OCI-M1 (cell line): ENCODE measurements at regions not wholly inside any gene's neighbourhood (a gene's known extent, or its start where the extent isn't known, plus 50 kb on each side); places are given as distances from the start of the nearest gene placed in this dataset.

Source experiments
- DNase-seq: peaks from one replicate; lab custom pipeline; 2025; lab: John Stamatoyannopoulos, UW

DNA sequence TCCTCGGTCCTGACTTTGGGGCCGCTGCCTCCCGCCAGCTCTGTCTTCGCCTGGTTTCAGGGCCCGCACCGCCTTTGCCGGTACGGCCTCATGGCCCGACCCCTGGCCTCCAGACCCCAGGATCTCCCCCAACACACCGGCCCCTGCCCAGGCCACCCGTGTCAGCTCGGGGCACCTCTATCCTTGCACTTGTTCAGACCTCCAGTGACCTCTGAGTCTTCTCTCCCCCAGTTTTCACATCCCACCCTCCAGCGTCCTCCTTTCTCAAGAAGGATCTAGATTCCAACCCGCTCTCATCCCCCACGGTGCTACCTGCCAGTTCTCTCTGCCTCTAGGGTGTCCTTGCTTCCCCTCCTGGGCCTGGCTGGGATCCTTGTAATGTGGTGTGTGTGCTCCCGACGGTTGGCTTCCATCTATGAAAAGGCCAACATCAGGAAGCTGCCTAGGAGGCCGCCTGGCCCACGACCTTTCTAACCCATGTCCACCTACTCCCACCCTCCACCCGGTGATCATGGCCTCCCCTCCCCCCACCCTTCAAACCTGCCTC, 61.1 kb downstream of the SPATA31C2 start:
- no peak for DNase-seq

DNA sequence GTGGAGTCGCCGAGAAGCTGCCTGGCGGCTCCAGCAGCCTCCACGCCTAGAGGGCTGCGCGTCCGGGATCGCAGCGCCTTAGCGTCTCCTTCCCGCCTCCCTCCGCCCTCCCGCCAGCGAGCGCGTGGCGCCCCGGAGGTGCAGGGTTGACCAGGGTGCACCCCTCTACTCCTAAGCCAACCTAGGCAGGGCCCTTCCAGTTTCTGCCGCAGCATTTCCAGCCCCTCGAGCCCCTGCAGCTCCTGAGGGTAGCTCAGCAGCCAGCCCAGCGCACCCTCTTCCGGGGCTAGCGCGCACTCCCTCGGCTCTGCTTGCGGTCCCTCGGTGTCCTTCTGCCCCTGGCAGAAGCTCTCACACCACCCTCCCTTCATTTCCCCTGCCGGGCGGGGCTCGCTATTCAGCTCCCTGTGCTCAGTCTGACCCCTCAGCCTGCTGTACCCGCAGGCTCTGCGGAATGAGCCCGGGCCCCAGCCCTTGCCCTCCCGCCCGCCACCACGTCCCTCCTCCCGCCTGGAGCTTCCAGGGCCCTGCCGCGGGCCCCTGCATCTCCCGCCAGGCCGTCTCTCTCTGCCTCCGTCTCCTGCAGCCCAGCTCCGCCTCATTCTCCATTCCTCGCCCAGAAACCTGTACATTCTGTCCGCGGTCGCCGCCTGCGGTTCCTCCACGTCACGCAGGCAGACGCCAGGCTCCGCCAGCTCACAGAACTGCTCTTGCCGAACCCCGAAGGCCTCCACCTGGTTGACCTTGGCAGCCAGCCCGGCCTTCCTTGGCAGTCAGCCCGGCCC, 61.8 kb downstream of the SPATA31C2 start:
- DNase-seq: no peak

DNA sequence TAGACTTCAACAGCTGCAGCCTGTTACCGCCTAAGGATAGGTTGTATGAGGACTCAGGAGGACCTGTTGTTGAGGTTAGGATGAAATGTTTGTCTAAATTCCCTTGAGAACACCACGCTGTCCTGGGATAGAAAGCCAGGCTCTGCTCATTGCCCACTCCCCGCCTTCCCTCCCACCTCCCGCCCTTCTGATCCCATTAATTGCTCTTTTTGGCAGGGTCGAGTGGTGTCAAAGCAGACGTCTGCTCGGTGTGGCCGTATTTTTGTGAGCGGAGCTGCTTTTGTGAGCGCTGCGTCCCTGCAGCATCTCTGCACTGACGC, 62.3 kb downstream of the SPATA31C2 start:
- no peak for DNase-seq

DNA sequence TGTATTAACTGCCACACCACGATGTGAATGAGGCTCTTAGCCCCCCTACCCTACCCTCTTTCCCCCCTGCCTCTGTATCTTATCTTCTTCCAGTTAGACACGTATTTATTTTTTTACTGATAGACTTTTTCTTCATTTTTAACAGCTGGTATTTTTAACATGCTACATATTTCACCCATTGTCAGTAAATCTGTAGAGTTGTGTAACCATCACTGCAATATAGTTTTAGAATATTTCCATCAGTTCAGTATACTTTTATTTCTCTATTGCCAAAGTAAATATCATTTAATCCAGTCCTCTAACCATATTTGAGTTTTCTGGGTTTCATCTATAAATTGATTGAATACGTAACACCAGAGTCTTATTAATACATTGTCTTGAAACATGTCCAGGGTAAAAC, 62.8 kb downstream of the SPATA31C2 start:
- no peak for DNase-seq

DNA sequence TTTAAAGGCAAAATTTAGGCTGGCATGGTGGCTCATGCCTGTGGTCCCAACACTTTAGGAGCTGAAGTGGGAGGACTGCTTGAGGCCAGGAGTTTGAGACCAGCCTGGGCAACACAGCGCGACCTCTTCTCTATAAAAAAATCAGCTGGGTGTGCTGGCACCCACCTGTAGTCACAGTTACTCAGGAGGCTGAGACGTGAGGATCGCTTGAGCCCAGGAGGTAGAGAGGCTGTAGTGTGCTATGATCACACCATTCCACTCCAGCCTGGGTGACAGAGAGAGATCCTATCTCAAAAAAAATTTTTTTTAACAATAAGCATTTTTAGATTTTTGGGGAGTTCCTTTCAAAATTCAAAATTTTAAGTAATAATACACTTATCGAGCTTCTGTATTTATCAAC, 63.3 kb downstream of the SPATA31C2 start:
- DNase-seq: no peak

DNA sequence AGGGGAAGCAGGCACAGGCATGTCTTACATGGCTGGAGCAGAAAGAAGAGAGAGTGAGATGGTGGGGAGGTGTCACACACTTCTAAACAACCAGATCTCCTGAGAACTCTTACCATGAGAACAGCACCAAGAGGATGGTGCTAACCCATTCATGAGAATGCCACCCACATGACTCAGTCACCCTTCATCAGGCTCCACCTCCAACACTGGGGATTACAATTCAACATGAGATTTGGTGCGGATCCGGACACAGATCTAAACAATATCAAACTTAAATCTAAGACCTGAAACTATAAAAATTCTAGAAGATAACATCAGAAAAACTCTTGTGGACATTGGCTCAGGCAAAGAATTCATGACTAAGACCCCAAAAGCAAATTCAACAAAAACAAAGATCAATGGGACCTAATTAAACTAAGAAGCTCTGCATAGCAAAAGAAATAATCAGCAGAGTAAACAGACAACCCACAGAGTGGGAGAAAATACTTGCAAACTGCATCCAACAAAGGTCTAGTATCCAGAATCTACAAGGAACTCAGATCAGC, 65.4 kb downstream of the SPATA31C2 start:
- DNase-seq: no peak

DNA sequence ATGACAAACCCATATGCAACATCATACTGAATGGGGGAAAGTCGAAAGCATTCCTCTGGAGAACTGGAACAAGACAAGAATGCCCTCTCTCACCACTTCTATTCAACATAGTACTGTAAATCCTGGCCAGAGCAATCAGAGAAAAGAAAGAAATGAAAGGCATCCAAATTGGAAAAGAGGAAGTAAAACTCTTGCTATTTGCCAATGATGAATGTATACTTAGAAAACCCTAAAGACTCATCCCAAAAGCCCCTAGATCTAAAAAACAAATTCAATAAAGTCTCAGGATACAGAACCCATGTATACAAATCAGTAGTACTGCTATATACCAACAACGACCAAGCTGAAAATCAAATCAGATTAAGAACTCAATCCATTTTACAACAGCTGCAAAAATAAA, 66.9 kb downstream of the SPATA31C2 start:
- peak; percentile 11 for DNase-seq

DNA sequence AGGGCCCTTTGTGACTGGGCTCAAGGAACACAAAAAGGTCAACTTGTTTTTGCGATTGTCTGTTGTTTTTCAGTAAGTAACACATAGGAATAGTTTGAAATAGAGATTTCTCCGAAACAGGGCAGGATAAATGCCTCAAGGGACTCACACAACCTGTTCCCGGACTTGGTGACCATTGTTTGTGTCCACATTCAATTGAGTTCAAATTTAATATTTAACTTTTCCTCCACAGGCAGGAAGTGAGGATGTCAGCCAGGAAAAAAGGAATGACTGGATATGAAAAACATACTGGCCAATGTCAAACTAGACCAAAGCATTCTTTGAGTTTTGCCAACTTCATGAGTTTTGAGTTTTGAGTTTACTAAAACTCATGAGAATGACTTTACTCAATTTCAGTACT, 72.7 kb downstream of the SPATA31C2 start:
- DNase-seq: no peak

DNA sequence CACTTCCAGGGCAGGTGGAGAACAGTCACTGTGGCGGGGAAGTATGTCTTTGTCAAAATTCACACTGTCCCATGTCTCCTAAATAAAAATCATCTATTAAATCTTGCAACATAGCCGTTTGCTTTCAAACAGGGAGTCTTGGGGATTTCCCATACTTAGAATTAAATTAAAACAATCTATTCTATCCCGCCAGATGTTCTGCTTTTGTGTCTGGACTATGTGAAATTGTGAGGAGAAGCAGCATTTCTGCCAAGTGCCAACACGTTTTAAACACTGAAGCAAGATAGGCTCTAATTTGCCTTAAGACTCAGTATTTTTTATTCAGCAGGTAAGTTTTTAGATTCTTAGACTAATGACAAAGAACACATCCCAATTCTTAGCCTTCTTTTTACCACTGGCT, 73.7 kb downstream of the SPATA31C2 start:
- DNase-seq: no peak

DNA sequence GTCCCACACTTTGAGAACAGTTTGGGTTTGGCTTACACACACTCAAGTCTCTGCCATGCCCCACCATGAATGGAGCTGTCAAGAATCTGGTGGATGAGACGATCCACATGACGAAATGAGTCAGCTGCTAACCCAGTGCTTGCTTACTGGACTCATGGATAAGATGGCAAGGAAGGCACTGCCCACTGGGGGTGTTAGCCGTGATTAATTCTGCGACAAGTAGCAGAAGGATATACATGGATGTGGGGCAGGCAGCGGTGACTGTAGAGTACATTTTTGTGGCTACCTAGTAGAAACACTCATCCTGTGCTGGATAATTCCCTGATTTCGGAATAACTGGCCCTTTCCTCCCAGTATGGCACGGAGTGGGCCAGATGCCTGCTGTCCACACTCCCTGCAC, 77.5 kb downstream of the SPATA31C2 start:
- no peak for DNase-seq

DNA sequence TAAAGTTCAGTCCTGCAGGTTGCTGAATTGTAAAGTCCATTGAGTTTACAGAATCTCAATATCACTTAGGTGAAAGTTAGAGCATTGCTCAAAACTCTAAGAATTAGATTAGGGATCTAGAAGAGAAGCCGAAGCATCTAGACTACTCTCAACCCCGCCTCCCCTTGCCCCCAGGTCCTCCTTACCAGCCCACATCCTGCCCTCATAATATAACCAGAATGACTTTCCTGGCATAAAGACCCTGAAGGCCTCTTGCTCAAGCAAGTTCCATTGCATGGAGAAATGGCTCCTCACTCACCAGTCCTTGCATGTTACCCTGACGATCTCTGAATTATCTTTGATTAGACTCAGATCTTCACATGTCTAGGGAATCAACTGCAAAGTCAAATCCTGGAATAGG, 78.8 kb downstream of the SPATA31C2 start:
- no peak for DNase-seq

DNA sequence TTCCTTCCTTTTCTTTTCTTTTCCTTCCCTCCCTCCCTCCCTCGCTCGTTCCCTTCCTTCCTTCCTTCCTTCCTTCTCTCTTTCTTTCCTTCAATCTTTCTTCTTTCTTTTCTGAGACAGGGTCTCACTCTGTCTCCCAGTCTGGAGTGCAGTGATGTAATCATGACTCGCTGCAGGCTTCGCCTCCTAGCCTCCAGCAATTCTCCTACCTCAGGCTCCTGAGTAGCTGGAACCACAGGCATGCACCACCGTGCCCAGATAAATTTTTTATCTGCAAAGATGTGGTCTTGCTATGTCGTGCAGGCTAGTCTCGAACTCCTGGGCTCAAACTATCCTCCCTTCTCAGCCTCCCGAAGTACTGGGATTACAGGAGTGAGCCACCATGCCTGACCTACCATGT, 81.4 kb downstream of the SPATA31C2 start:
- no peak for DNase-seq

DNA sequence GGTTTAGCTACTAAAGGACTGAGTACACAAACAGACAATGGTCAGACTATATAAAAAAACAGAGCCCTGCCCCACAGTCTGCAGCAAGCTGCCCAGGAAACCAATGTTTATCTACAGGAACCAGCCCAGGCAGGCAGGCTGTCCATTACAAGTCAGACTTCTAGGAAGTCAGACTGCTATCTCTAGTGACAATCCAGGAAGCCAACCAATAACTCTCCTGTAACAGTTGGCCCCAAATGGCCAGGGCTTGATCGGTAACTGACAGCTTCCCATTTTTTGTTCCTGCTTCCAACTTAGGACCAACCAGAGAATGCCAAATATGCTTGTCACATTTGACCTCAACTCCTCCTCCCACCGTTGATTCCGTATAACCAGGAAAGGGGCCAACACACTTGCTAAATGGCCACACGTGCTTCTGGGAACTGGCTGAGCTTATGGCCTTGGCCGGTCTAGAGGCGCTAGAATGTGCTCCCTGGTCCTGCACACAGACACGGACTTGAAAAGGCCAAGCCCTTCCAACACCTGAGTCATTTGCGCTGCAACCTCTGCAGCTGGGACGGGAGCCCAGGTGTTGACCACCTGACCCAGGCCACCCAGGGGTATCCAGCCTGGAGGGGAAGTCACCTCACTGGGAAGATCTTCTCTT, 79.6 kb upstream of the CDK20 start:
- peak; percentile 86 for DNase-seq

DNA sequence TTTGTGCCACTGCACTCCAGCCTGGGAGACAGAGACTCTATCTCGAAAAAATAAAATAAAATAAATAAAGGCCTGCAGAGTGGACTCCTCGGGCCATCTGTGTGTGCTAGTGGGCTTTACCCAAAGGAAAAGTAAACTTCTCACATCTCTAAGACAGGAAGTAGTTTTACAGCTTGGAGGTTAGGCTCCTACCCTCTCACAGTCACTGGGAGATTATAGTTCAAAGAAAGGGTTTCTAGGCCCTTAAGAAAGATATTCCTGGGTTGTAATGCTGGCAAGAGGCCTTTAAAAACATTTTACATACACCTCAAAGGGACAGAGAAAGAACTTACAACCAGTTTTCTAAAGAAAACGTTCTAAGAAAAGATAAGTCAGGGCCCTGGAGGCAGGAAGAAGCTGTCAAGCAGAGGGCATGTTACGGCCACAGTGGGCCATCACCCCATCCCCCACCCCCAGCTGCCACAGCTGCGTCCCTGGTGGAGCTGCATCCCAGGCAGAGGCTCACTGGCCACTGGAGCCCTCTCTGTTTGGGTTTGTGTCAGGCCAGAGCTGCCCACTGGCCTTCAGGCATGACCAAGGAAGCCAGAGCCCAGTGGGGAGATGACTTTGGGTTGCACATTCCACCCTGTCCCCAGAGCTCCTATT, 78.1 kb upstream of the CDK20 start:
- no peak for DNase-seq

DNA sequence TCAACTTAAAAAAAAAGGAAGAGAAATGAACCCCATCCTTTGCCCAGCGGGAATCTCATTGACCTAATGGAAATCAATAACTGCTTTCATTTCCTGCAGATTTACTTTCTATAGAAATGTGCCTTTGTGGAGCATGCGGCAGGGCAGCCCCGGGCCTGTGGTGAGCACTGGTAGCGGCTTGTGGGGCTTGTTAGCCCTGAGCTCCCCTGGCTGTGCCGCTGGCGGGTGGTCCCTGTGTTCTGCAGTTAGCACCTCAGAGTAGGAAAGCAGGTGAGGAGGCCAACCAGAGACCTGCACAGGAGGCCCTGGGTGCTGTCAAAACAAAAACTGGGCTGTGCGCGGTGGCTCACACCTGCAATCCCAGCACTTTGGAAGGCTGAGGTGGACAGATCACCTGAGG, 76.8 kb upstream of the CDK20 start:
- DNase-seq: no peak

DNA sequence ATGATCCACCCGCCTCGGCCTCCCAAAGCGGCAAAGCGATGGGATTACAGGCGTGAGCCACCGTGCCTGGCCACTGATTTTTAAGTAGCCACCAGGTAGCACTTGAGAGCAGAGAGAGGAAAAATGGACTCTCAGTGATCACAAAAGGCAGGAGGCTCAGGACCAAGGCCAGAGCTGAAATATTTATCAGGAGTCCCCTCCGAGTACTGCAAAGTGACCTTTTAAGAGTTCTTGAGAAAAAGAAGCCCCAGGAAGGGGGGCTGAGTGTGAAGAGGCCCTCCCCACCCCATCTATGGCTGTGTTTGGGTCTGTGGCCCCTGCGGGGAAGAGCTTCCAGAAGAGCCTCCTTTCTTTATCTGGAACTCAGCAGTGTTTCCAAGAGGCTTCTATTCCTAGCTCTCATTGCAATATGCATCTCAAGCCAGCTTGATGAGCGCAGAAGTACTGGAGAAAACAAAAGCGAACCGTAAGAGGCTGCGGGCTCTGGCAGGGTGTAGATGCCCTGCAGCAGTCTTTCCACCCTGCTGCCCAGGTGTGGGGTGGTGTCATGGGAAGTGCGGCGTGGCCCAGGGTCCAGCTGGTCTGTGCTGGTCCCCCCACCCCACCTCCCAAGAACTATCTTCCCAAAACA, 75.5 kb upstream of the CDK20 start:
- no peak for DNase-seq

DNA sequence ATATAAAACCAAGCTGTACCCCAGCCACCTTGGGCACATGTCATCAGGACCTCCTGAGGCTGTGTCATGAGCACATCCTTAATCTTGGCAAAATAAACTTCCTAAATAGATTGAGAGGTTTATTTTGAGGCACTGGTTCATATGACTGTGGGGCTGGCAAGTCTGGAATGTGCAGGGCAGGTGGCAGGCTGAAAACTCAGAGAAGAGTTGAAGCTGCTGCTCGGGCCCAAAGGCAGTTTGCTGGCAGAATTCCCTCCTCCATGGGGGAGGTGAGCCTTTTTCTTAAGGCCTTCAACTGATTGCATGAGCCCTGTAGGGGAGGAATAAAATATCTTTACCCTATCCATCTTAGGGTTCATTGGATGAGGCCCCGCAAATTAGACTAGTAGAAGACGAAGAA, 72.2 kb upstream of the CDK20 start:
- DNase-seq: no peak

DNA sequence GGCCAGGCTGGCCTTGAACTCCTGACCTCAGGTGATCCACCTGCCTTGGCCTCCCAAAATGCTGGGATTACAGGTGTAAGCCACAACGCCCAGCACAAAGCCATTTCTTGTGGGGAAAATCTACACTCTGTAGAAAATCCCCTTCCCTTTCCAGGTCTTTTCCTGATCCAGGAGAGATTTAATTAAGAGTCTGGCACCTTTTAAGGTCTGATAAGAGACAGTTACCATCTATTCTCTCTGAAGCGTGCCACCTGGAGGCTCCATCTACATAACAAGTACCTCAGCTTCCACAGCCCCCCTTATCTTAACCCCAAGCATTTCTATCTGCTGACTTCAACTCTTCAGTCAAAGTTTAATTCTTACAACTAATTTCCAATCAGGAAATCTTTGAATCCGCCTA, 71.4 kb upstream of the CDK20 start:
- no peak for DNase-seq

DNA sequence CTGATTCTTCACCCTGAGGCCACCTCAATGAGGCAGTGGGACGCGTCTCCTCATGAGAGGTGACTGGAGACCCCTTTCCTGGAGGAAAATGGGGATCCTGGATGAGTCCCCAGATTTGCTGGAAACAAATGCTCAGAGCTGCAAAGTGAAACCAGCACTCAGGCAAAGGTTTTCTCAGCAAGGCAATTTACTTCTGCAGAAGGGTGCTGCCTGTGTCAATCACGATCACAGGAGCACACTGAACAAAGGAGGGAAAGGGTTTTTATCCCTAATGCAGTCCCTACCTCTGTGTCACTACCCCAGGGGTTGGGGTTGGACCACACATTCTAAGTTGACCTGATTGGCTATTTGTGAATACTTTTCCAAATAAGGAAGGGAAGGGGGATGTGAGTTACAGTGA, 69.9 kb upstream of the CDK20 start:
- peak; percentile 5 for DNase-seq

DNA sequence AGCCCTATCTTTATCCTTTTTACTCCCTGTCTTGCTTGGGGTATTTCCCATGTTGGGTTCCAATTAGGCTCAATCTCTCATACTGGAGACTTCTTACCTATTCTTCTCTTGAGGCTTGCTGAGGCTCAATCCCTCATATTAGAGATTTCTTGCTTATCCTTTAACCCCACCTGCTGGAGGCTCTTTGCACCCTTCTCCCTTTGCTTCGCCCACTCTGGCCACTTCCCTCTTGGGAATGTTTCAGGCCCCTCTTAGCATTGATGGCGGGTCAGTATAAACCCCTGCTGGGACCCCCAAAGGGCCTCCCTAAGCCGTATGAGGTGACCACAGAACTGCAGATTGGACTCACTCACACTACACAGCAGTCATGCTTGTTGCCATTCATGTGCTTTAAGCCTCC, 69.3 kb upstream of the CDK20 start:
- DNase-seq: no peak

DNA sequence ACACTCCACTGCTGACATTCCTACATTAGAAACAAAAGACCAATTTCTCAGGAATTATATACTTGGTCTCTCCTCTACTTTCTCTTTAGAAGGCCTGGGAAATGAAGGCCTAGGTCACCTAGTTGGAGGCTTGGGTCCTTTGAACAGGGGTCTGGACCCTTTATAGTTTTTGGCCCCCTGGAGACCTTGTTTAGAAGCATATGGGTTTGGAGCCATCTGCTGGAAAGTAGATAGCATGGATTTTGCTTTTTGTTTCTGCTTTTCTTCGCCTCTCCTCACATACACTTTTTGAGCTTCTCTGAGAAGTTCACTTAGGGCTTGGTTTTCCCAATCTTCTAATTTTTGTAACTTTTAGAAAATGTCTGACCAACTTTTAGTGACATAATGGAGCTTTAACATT, 67.1 kb upstream of the CDK20 start:
- no peak for DNase-seq

DNA sequence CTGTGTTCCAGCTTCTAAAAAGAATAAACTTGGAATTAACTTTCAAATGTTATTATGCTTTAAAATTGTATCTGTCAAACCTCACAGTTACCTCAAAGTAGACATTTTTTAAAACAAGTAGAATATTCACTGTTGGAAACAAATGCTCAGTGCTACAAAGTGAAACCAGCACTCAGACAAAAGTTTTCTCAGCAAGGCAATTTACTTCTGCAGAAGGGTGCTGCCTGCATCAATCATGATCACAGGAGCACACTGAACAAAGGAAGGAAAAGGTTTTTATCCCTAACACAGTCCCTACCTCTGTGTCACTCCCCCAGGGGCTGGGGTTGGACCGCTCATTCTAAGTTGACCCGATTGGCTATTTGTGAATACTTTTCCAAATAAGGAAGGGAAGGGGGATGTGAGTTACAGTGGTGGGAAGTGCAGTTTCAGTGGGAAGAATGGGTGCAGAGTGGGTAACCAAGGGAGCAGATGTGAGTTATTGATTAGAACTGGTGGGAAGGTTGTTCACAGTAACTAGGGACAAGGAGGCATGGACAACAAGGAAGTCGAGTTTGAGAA, 63.0 kb upstream of the CDK20 start:
- DNase-seq: peak; percentile 4
